ENCODE measurements at regions not wholly inside any gene's neighbourhood (a gene's known extent, or its start where the extent isn't known, plus 50 kb on each side); places are given as distances from the start of the nearest gene placed in this dataset.

DNA sequence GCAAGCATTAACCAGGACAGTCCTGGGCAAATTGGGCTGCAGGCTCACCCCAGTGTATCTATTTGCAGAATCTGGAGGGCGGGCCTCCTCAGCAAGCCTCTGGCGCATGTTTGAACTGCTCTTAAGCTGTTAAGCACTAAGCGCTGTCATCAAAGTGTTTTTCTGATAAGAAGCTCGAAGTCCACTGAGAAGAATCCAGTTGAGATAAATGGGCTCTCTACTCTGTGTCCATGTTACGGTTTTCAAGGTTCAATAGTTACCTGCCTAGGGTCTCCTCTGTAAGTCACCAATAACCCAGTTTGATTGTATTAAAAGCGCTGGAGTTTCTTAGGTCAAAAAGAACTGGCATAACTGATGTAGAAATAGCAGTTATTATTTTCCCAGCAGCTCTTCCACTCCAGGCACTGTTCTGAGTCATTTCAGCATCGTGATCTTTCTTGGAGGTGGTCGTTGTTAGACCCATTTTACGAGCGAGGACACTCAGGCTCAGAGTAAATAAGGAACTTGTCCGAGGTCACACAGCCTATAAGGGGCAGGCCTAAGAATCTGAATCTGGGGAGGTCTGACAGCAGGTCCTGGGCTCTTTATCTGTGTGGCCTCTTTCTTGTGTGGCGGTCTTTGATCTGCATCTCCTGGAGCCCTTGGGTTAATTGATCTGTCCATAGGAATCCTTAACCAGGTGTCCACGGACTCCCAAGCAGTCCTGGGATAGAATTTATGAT, 207.4 kb upstream of the ZNF217 start:
- DNase-seq (ENCODE audit: low read depth) = peak; percentile 35
- H3K4me3 ChIP-seq (ENCODE audit: low read depth, low read length) = no peak overlapping the region
- TF ChIP-seq, protein P1, sequence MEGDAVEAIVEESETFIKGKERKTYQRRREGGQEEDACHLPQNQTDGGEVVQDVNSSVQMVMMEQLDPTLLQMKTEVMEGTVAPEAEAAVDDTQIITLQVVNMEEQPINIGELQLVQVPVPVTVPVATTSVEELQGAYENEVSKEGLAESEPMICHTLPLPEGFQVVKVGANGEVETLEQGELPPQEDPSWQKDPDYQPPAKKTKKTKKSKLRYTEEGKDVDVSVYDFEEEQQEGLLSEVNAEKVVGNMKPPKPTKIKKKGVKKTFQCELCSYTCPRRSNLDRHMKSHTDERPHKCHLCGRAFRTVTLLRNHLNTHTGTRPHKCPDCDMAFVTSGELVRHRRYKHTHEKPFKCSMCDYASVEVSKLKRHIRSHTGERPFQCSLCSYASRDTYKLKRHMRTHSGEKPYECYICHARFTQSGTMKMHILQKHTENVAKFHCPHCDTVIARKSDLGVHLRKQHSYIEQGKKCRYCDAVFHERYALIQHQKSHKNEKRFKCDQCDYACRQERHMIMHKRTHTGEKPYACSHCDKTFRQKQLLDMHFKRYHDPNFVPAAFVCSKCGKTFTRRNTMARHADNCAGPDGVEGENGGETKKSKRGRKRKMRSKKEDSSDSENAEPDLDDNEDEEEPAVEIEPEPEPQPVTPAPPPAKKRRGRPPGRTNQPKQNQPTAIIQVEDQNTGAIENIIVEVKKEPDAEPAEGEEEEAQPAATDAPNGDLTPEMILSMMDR (IDR thresholded peaks at IDR 0.05; ENCODE audit: insufficient read depth, low read depth, low read length) = no peak

DNA sequence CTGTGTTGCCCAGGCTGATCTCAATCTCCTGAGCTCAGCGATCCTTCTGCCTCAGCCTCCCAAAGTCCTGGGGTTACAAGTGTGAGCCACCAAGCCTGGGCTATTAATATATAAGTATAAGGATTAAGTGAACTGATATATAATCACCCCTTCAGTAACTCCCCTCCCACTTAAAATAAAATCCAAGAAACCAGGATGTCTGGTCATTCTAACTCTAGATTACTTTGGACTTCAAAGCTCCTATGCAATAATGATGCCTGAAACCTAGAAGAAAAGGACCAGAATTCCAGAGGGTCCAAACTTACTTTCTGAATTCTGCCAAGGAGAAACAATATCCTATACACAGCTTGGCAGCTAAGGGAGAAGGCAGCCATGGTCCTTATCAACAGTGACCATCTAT, 206.8 kb upstream of the ZNF217 start:
- H3K4me3 ChIP-seq (ENCODE audit: low read depth, low read length) = no peak overlapping the region
- no peak for DNase-seq (ENCODE audit: low read depth)

GRCh38 chr20:53797085-53797484, 203.4 kb upstream of the ZNF217 start:
- TF ChIP-seq, protein P1 (IDR thresholded peaks at IDR 0.05; ENCODE audit: insufficient read depth, low read depth, low read length) = no peak
- H3K4me3 ChIP-seq (ENCODE audit: low read depth, low read length) = no peak overlapping the region

More for the DNA sequence above, 206.8 kb upstream of the ZNF217 start:
- TF ChIP-seq, protein P1 (IDR thresholded peaks at IDR 0.05; ENCODE audit: insufficient read depth, low read depth, low read length) = no peak

GRCh38 chr20:53795170-53795569, 201.5 kb upstream of the ZNF217 start:
- H3K4me3 ChIP-seq (ENCODE audit: low read depth, low read length) = no peak overlapping the region
- TF ChIP-seq, protein P1 (IDR thresholded peaks at IDR 0.05; ENCODE audit: insufficient read depth, low read depth, low read length) = no peak
- DNase-seq (ENCODE audit: low read depth) = no peak

More at GRCh38 chr20:53797085-53797484, 203.4 kb upstream of the ZNF217 start:
- DNase-seq (ENCODE audit: low read depth) = peak; percentile 44

GRCh38 chr20:53794529-53795115, 201.0 kb upstream of the ZNF217 start:
- TF ChIP-seq, protein P1 (IDR thresholded peaks at IDR 0.05; ENCODE audit: insufficient read depth, low read depth, low read length) = no peak
- no peak overlapping the region for H3K4me3 ChIP-seq (ENCODE audit: low read depth, low read length)
- DNase-seq (ENCODE audit: low read depth) = no peak

- H3K4me3 ChIP-seq (ENCODE audit: low read depth, low read length) = no peak overlapping the region
- TF ChIP-seq, protein P1 (IDR thresholded peaks at IDR 0.05; ENCODE audit: insufficient read depth, low read depth, low read length) = no peak
- DNase-seq (ENCODE audit: low read depth) = no peak
Measured at GRCh38 chr20:53793783-53794383, 200.2 kb upstream of the ZNF217 start.

Measured in fibroblast of villous mesenchyme (primary cell).